Vagina (tissue), 2 donors: ENCODE measurements at regions not wholly inside any gene's neighbourhood (a gene's known extent, or its start where the extent isn't known, plus 50 kb on each side); places are given as distances from the start of the nearest gene placed in this dataset.

Source experiments
- POLR2A ChIP-seq, 2 donors: fragments of 450-650 bp; IDR thresholded peaks; one replicate each; pipeline ENCODE4 v1.6.1; 2017; ENCODE audit warnings: antibody characterized with exemption in 2 of 2, mild to moderate bottlenecking in 2 of 2, moderate library complexity in 2 of 2
- POLR2AphosphoS5 ChIP-seq, 2 donors: sonication (generic); formaldehyde crosslinking; IDR thresholded peaks; one replicate each; pipeline ENCODE4 v1.9.0; 2017; ENCODE audit warnings: antibody characterized with exemption in 2 of 2, mild to moderate bottlenecking in 2 of 2, low read depth in 1 of 2; ENCODE audit not compliant: insufficient read depth in 1 of 2
- TF ChIP-seq, protein P1 (sequence below), 3 experiments: fragments of 450-650 bp in 2 of 3; fragments of 200-600 bp in 1 of 3; sonication (generic) in 1 of 3; IDR thresholded peaks; one replicate each; pipeline ENCODE4 v1.5.1; 2017 to 2019; ENCODE audit warnings: antibody characterized with exemption in 3 of 3, mild to moderate bottlenecking in 2 of 3, moderate library complexity in 2 of 3

DNA sequence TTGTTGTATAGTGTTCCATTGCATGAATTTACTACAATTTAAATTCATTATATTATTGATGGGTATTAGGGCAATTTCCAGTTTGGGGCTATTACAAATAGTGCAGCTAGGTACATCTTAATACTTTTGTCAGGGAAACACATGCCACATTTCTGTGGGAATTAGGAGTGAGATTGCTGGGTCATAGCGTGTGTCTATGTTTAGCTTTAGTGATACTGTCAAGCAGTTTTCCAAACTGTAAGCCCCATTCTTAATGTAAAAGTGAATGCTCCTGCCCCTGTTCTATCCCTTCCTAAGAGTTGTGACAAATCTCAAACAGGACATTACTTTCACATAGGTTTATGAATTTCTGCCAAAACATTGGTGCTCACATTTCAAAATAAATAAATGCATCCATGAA is 184.5 kb upstream of the ANKRD28 start:
- no peak for TF ChIP-seq POLR2A (IDR thresholded peaks at IDR 0.05)
- TF ChIP-seq, protein P1, sequence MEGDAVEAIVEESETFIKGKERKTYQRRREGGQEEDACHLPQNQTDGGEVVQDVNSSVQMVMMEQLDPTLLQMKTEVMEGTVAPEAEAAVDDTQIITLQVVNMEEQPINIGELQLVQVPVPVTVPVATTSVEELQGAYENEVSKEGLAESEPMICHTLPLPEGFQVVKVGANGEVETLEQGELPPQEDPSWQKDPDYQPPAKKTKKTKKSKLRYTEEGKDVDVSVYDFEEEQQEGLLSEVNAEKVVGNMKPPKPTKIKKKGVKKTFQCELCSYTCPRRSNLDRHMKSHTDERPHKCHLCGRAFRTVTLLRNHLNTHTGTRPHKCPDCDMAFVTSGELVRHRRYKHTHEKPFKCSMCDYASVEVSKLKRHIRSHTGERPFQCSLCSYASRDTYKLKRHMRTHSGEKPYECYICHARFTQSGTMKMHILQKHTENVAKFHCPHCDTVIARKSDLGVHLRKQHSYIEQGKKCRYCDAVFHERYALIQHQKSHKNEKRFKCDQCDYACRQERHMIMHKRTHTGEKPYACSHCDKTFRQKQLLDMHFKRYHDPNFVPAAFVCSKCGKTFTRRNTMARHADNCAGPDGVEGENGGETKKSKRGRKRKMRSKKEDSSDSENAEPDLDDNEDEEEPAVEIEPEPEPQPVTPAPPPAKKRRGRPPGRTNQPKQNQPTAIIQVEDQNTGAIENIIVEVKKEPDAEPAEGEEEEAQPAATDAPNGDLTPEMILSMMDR (IDR thresholded peaks at IDR 0.05) = no peak
- TF ChIP-seq POLR2AphosphoS5 (IDR thresholded peaks at IDR 0.05; ENCODE audit: insufficient read depth in 1 of 2, low read depth in 1 of 2) = no peak
